Fibroblast of lung (primary cell): ENCODE measurements at regions not wholly inside any gene's neighbourhood (a gene's known extent, or its start where the extent isn't known, plus 50 kb on each side); places are given as distances from the start of the nearest gene placed in this dataset.
A peak's percentile ranks its signal among the peaks of the same experiment; 100 is the strongest.

ENCODE experiments used
- DNase-seq, 2 donors: peaks; one replicate each; pipeline versions ENCODE4 v3.0.0 to v3.0.0-alpha.2; 2010; ENCODE audit warnings: low read depth in 2 of 2
- H2AFZ ChIP-seq: 2 replicates; pipeline ENCODE4 v1.5.1; 2012; ENCODE audit warnings: low read length, control low read depth, inconsistent platforms
- H3K27ac ChIP-seq: 2 replicates; pipeline ENCODE4 v1.5.1; 2011; ENCODE audit warnings: low read length, control low read depth; ENCODE audit not compliant: insufficient read depth
- H3K27me3 ChIP-seq: 2 replicates; pipeline ENCODE4 v1.5.1; 2011; ENCODE audit warnings: mild to moderate bottlenecking, low read length; ENCODE audit not compliant: control insufficient read depth, insufficient read depth
- H3K36me3 ChIP-seq: 2 replicates; pipeline ENCODE4 v1.5.1; 2011; ENCODE audit warnings: low read length; ENCODE audit not compliant: control insufficient read depth, insufficient read depth
- H3K4me1 ChIP-seq: 2 replicates; pipeline ENCODE4 v1.5.1; 2011; ENCODE audit warnings: low read length; ENCODE audit not compliant: control insufficient read depth, insufficient read depth; ENCODE audit errors: extremely low read depth
- H3K4me2 ChIP-seq: 2 replicates; pipeline ENCODE4 v1.5.1; 2011; ENCODE audit warnings: low read length, control low read depth; ENCODE audit not compliant: insufficient read depth; ENCODE audit errors: extremely low read depth
- H3K4me3 ChIP-seq, 4 experiments: fragments of 200-600 bp in 1 of 4; sonication (generic) in 1 of 4; replicated peaks in 1 of 4; 2 replicates each; pipeline ENCODE4 v1.5.1; 2011 to 2016; ENCODE audit warnings: low read length in 4 of 4, low read depth in 3 of 4, mild to moderate bottlenecking in 3 of 4, control low read depth in 2 of 4, inconsistent platforms in 1 of 4, mixed read lengths in 1 of 4; ENCODE audit not compliant: insufficient read depth in 1 of 4; ENCODE audit errors: control extremely low read depth in 1 of 4
- H3K79me2 ChIP-seq: 2 replicates; pipeline ENCODE4 v1.5.1; 2012; ENCODE audit warnings: mild to moderate bottlenecking, low read length, inconsistent platforms; ENCODE audit not compliant: control insufficient read depth, insufficient read depth
- H3K9ac ChIP-seq: 2 replicates; pipeline ENCODE4 v1.5.1; 2011; ENCODE audit warnings: mild to moderate bottlenecking, low read length, control low read depth; ENCODE audit not compliant: insufficient read depth
- H3K9me3 ChIP-seq: 2 replicates; pipeline ENCODE4 v1.5.1; 2012; ENCODE audit warnings: low read depth, low read length; ENCODE audit not compliant: control insufficient read depth, insufficient read depth
- H4K20me1 ChIP-seq: 2 replicates; pipeline ENCODE4 v1.5.1; 2011; ENCODE audit warnings: low read length; ENCODE audit not compliant: control insufficient read depth, insufficient read depth; ENCODE audit errors: extremely low read depth
- CTCF ChIP-seq, 2 donors: IDR thresholded peaks in 1 of 2; conservative IDR thresholded peaks in 1 of 2; 1 replicate in 1 of 2; 2 replicates in 1 of 2; pipeline ENCODE4 v1.5.1; 2011 to 2012; ENCODE audit warnings: low read length in 2 of 2, control low read depth in 1 of 2, inconsistent platforms in 1 of 2, low read depth in 1 of 2, mild to moderate bottlenecking in 1 of 2
- EZH2 ChIP-seq: IDR thresholded peaks from 2 replicates; pipeline ENCODE4 v1.5.1; 2012; ENCODE audit warnings: low read length, control low read depth, mild to moderate bottlenecking; ENCODE audit errors: missing control alignments

GRCh38 chr5:125295405-125295872 is 549.0 kb upstream of the ZNF608 start:
- Histone ChIP-seq H3K9me3 (no peaks in the 10 kb centered on the region), H3K4me3 (no peak overlapping the region), H3K36me3 (no peaks in the 10 kb centered on the region), H3K27ac (no peak overlapping the region), H3K79me2 (no peaks in the 10 kb centered on the region), H3K9ac (no peak overlapping the region), H3K4me2 (no peak overlapping the region), H3K27me3 (no peaks in the 10 kb centered on the region), H3K4me1 (no peaks in the 10 kb centered on the region), H4K20me1 (no peaks in the 10 kb centered on the region), H2AFZ (no peak overlapping the region)
- TF ChIP-seq EZH2 (no peak), CTCF (conservative IDR thresholded peaks at IDR 0.05 in 1 of 2, IDR thresholded peaks at IDR 0.05 in 1 of 2; ENCODE audit: low read depth in 1 of 2, low read length in 2 of 2) (no peak)
- peak; percentile 54 to 55 for DNase-seq

DNA sequence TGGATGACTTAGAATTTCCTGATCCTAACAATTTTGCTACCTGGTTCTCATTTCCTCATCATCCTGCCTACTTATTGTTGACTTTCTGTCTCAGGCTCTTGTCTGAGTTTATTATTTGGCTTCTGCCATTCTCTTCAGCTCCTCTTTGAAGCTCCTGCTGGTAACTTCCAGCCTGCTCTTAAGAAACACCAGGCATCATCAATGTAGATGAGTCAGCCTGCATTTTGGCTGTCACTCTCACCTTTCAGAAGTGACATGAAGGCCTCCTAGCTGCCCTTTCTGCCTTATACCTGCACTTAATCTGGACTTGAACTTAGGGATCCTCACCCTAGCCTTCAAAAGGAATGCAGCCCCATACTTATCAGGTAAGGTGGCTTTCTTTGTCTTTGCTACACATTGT is 551.8 kb upstream of the ZNF608 start:
- H3K9ac ChIP-seq: no peak overlapping the region
- H3K4me2 ChIP-seq: no peak overlapping the region
- H3K27ac ChIP-seq: no peak overlapping the region
- H4K20me1 ChIP-seq: no peaks in the 10 kb centered on the region
- TF ChIP-seq CTCF (conservative IDR thresholded peaks at IDR 0.05 in 1 of 2, IDR thresholded peaks at IDR 0.05 in 1 of 2; ENCODE audit: low read depth in 1 of 2, low read length in 2 of 2): no peak
- no peak for TF ChIP-seq EZH2
- H3K4me3 ChIP-seq: no peak overlapping the region
- H3K9me3 ChIP-seq: no peaks in the 10 kb centered on the region
- H3K27me3 ChIP-seq: no peaks in the 10 kb centered on the region
- no peaks in the 10 kb centered on the region for H3K79me2 ChIP-seq
- H3K36me3 ChIP-seq: no peaks in the 10 kb centered on the region
- DNase-seq: no peak
- no peaks in the 10 kb centered on the region for H3K4me1 ChIP-seq
- H2AFZ ChIP-seq: no peak overlapping the region

DNA sequence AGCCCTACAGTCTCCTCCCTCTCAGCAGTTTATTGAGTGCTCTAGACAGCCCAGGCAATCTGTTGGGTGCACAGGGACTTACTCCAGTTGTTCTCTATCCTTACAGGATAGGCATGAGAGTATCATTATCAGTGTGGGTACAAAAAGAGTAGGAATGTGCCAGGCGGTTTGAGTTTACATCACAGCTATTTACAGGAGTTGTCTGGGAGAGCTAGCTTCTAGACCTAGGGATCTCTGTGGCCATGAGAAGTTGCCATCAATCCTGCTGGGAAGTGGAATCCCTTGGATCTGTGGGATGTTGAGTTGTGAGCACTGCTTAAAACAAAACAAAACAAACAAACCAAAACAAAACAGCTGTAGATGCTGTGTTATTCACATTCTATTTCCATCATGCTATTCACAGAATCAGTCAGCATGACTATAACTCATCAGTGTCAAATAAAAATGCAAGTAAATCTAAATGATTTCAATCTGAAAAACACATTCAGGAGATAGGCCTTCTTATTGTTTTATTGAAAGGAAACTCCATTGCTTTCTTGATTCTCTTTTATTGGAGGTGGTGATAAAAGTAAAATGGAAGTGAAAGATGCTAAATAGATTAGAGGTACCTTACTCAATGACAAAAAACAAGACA is 552.4 kb upstream of the ZNF608 start:
- Histone ChIP-seq H2AFZ (no peak overlapping the region), H3K79me2 (no peaks in the 10 kb centered on the region), H3K4me3 (no peak overlapping the region), H3K36me3 (no peaks in the 10 kb centered on the region), H4K20me1 (no peaks in the 10 kb centered on the region), H3K27me3 (no peaks in the 10 kb centered on the region), H3K9me3 (no peaks in the 10 kb centered on the region), H3K4me2 (no peak overlapping the region), H3K9ac (no peak overlapping the region), H3K27ac (no peak overlapping the region), H3K4me1 (no peaks in the 10 kb centered on the region)
- TF ChIP-seq CTCF (conservative IDR thresholded peaks at IDR 0.05 in 1 of 2, IDR thresholded peaks at IDR 0.05 in 1 of 2; ENCODE audit: low read depth in 1 of 2, low read length in 2 of 2) (no peak), EZH2 (no peak)
- DNase-seq: no peak
